Activated naive CD8-positive, alpha-beta T cell treated with anti-CD3 and anti-CD28 coated beads, Interleukin-2, amount 50 U/mL, for 24 hours (primary cell): ENCODE measurements at regions not wholly inside any gene's neighbourhood (a gene's known extent, or its start where the extent isn't known, plus 50 kb on each side); places are given as distances from the start of the nearest gene placed in this dataset.

ENCODE experiments used
- ATAC-seq: fragments of 150-1000 bp; cut with Tn5 transposase; one replicate; pipeline ENCODE4 v1.10.0; 2021
- DNase-seq: peaks from one replicate; pipeline ENCODE4 v3.0.0; 2021
- H3K27ac Mint-ChIP-seq: one replicate; pipeline ENCODE4 v1.8.0; 2021; ENCODE audit warnings: mild to moderate bottlenecking, mixed read lengths
- H3K27me3 Mint-ChIP-seq: one replicate; pipeline ENCODE4 v1.8.0; 2021; ENCODE audit warnings: mixed read lengths
- H3K36me3 Mint-ChIP-seq: one replicate; pipeline ENCODE4 v1.8.0; 2021; ENCODE audit warnings: low read depth, mixed read lengths
- H3K4me1 Mint-ChIP-seq: one replicate; pipeline ENCODE4 v1.8.0; 2021; ENCODE audit warnings: mixed read lengths
- H3K4me3 Mint-ChIP-seq: one replicate; pipeline ENCODE4 v1.8.0; 2021; ENCODE audit warnings: mild to moderate bottlenecking, moderate library complexity, mixed read lengths
- H3K9me3 Mint-ChIP-seq: one replicate; pipeline ENCODE4 v1.8.0; 2021; ENCODE audit warnings: mixed read lengths

GRCh38 chr10:33632432-33632831, 298.0 kb upstream of the NRP1 start:
- no peak overlapping the region for H3K4me3 Mint-ChIP-seq
- no peaks in the 10 kb centered on the region for H3K9me3 Mint-ChIP-seq
- H3K4me1 Mint-ChIP-seq = peaks cover 2% of the 10 kb centered on the region
- no peaks in the 10 kb centered on the region for H3K36me3 Mint-ChIP-seq
- H3K27me3 Mint-ChIP-seq = peaks cover 7% of the 10 kb centered on the region
- DNase-seq = no peak
- ATAC-seq = no peak
- H3K27ac Mint-ChIP-seq = no peak overlapping the region

- DNase-seq (no peak), ATAC-seq (no peak)
- no peak overlapping the region for H3K27ac Mint-ChIP-seq
- no peaks in the 10 kb centered on the region for H3K9me3 Mint-ChIP-seq
- peaks cover 7% of the 10 kb centered on the region for H3K27me3 Mint-ChIP-seq
- no peak overlapping the region for H3K4me3 Mint-ChIP-seq
- H3K36me3 Mint-ChIP-seq = no peaks in the 10 kb centered on the region
- peaks cover 2% of the 10 kb centered on the region for H3K4me1 Mint-ChIP-seq
Measured at GRCh38 chr10:33631991-33632390, 297.5 kb upstream of the NRP1 start.

GRCh38 chr10:33630761-33631160, 296.3 kb upstream of the NRP1 start:
- no peak overlapping the region for H3K27ac Mint-ChIP-seq
- no peaks in the 10 kb centered on the region for H3K36me3 Mint-ChIP-seq

DNA sequence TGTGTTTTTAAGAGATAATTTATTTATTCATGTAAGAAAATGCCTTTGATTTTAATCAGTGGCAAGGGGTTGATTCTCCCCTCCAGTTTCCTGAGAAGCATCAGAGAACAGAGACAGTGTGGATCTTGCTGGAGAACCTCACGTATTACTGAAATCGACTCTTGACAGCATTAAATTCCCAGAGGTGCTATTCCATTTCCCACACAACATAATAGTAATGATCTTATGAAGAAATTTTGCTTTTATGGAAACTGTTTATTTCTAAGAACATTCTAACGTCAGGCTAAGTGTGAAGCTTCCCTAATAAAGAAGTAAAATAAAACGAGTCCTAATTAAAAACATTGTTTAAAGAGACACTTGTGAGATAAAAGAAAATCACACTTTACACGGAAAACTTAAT, 293.1 kb upstream of the NRP1 start:
- H3K9me3 Mint-ChIP-seq = no peaks in the 10 kb centered on the region
- no peak overlapping the region for H3K27ac Mint-ChIP-seq
- peaks cover 14% of the 10 kb centered on the region for H3K27me3 Mint-ChIP-seq
- peaks cover 2% of the 10 kb centered on the region for H3K4me1 Mint-ChIP-seq
- H3K4me3 Mint-ChIP-seq = no peak overlapping the region
- no peaks in the 10 kb centered on the region for H3K36me3 Mint-ChIP-seq
- no peak for ATAC-seq
- DNase-seq = no peak

More at GRCh38 chr10:33630761-33631160, 296.3 kb upstream of the NRP1 start:
- DNase-seq = no peak
- H3K27me3 Mint-ChIP-seq = peaks cover 13% of the 10 kb centered on the region
- no peaks in the 10 kb centered on the region for H3K9me3 Mint-ChIP-seq
- no peak overlapping the region for H3K4me3 Mint-ChIP-seq
- no peak for ATAC-seq
- H3K4me1 Mint-ChIP-seq = peaks cover 2% of the 10 kb centered on the region

DNA sequence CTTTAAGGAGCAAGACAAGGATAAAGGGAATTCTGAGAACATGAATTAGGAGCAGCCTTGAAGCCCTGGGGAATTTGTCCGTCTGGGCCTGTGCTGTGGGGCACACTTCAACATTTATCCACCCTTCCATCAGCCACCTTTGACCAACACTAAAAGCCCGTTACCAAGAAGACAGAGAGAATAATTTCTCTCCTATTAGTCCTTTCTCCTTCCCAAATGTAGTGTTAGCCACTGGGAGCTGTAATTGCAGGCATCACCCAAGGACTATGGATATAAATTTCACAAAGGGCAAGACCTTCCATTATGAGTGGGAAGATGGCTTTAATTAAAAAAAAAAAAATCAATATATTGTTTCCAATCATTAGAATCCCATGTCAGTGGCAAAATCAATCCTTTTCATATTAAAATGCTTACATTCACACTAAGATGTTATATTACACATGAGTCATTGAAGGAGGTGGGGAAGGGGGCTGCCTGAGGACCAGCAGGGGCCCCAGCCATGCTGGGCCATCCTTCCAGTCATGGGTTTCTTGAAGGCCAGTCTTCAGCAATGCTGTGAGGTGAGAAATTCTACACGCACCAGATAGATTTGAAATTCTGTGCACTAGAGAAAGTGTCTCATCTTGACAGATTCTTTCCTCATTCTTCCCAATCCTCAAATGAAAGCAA, 292.5 kb upstream of the NRP1 start:
- H3K4me1 Mint-ChIP-seq = peaks cover 2% of the 10 kb centered on the region
- H3K9me3 Mint-ChIP-seq = no peaks in the 10 kb centered on the region
- H3K4me3 Mint-ChIP-seq = no peak overlapping the region
- H3K27me3 Mint-ChIP-seq = peaks cover 14% of the 10 kb centered on the region
- H3K27ac Mint-ChIP-seq = no peak overlapping the region
- ATAC-seq = no peak
- DNase-seq = no peak
- no peaks in the 10 kb centered on the region for H3K36me3 Mint-ChIP-seq

DNA sequence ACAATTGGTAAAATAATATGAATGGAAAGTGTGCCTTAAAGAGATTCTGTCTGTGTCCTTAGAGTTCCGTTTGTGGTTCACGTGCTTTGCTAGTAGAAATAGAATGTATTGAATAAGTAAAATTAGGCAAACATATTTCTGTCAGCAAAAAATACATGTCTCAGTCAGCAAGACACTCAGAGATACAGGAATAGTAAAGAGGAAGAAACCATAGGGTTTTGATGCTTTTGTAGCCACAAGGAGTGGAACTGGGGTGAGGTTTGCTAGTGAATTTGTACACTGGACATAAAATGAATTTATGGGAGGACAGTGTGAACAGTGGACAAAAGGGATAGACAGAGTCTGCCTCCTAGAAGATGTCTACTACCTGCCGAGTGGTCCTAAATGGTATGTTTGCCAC, 289.2 kb upstream of the NRP1 start:
- Mint-ChIP-seq H3K4me3 (no peak overlapping the region), H3K36me3 (no peaks in the 10 kb centered on the region), H3K4me1 (no peaks in the 10 kb centered on the region), H3K27ac (no peak overlapping the region), H3K27me3 (peaks cover 6% of the 10 kb centered on the region), H3K9me3 (no peaks in the 10 kb centered on the region)
- no peak for ATAC-seq
- DNase-seq = no peak

- DNase-seq = no peak
- Mint-ChIP-seq H3K27ac (no peak overlapping the region), H3K9me3 (no peaks in the 10 kb centered on the region), H3K4me3 (no peak overlapping the region), H3K4me1 (no peaks in the 10 kb centered on the region), H3K27me3 (peaks cover 4% of the 10 kb centered on the region), H3K36me3 (no peaks in the 10 kb centered on the region)
- ATAC-seq = no peak
Measured at GRCh38 chr10:33621101-33621500, 286.6 kb upstream of the NRP1 start.

DNA sequence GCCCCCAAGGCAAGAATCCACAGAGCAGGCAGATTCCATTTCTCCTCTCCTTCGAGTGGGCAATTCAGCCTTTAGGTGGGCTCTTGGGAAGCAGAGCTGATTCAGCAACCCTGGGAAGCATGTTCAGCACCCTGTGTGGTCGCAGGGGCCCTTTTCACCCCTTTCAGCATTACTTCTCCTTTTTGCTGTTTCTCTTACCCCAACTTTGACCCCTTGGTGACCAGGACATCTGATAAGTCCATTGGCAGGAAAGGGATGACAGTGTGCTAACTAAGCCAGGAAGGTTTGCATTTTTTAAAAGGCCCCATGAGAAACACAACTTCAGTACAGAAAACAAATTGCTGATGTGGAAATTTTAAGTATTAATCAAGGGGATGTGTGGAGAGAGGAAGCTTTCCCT, 283.7 kb upstream of the NRP1 start:
- H3K4me1 Mint-ChIP-seq = no peaks in the 10 kb centered on the region
- H3K36me3 Mint-ChIP-seq = no peaks in the 10 kb centered on the region
- no peak overlapping the region for H3K4me3 Mint-ChIP-seq
- H3K27me3 Mint-ChIP-seq = no peaks in the 10 kb centered on the region
- DNase-seq = no peak
- H3K27ac Mint-ChIP-seq = no peak overlapping the region
- H3K9me3 Mint-ChIP-seq = peaks cover 4% of the 10 kb centered on the region
- no peak for ATAC-seq

DNA sequence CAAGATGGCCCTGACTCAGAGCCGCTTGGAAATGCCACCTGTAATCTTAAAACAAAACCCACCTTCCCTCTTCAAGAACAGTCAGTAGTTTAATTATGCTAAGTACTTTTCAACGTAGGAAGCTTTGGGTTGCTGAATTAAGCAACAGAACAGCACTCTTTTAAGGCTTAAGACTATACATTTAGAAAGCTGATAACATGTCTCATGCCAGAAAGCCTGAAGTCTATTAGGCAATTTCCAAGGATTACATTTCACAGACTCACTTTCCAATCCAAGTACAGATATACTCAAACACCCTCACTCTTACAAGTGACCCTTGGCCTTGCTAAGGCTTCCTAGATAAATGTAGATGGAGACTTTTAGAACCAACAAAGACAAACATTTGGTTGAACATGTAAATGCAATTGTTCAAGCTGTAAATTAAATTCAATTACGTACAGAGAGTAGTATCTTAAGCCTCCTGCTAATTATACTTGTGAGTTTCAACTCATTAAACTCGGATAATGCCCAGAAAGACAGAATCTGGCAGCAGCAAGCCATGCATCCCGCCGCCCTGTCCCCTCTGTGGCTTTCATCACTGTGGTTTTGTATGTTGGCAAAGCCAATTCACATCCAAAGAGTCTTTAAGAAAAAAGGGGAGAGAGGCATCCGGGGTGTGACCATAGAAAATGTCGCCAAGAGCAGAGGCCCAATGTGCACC, 283.1 kb upstream of the NRP1 start:
- DNase-seq = no peak
- peaks cover 4% of the 10 kb centered on the region for H3K9me3 Mint-ChIP-seq
- H3K4me3 Mint-ChIP-seq = no peak overlapping the region
- no peaks in the 10 kb centered on the region for H3K4me1 Mint-ChIP-seq
- no peaks in the 10 kb centered on the region for H3K36me3 Mint-ChIP-seq
- no peak for ATAC-seq
- no peaks in the 10 kb centered on the region for H3K27me3 Mint-ChIP-seq
- H3K27ac Mint-ChIP-seq = no peak overlapping the region

DNA sequence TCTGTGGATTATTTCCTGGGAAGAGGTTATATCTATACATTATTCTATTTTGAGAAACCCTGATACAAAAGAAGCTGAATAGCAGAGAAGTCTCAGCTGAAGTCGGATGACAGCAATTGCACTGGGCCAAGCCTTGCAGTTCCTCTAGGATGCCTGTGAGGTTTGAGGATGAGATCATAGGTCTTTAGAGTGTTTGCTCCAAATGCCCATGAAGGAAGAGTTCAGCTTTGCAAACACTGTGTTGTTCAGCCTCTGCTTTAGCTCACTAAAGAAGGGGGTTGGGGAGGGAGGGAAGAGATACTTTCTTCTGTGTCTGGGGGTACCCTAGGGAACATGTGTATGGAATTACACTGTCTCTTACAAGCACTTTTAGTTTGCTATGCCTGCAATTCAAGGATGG, 282.5 kb upstream of the NRP1 start:
- H3K4me3 Mint-ChIP-seq = no peak overlapping the region
- ATAC-seq (no peak), DNase-seq (no peak)
- no peak overlapping the region for H3K27ac Mint-ChIP-seq
- no peaks in the 10 kb centered on the region for H3K36me3 Mint-ChIP-seq
- H3K9me3 Mint-ChIP-seq = peaks cover 4% of the 10 kb centered on the region
- no peaks in the 10 kb centered on the region for H3K27me3 Mint-ChIP-seq
- H3K4me1 Mint-ChIP-seq = no peaks in the 10 kb centered on the region

DNA sequence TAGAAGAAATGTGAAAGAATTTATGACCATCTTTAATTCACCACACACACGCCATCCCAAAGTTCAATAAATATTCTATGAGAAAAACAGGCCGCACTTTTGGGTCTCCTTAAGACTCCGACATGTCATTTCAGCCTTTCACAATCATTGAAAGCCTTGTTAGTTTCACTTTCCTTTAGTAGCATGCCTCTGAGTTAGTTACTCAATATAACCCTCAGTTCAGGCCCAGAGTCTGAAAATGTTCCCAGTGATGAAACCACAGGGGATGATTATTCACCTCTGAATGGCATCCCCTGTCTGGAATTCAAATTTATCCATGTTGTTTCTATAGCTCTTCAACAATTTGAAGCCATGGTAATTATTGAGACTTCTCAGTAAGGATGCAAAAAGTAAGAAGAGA, 278.1 kb upstream of the NRP1 start:
- H3K4me1 Mint-ChIP-seq = no peaks in the 10 kb centered on the region
- H3K36me3 Mint-ChIP-seq = no peaks in the 10 kb centered on the region
- peaks cover 17% of the 10 kb centered on the region for H3K9me3 Mint-ChIP-seq
- H3K4me3 Mint-ChIP-seq = no peak overlapping the region
- no peak for DNase-seq
- ATAC-seq = no peak
- H3K27ac Mint-ChIP-seq = no peak overlapping the region
- H3K27me3 Mint-ChIP-seq = peaks cover 3% of the 10 kb centered on the region

DNA sequence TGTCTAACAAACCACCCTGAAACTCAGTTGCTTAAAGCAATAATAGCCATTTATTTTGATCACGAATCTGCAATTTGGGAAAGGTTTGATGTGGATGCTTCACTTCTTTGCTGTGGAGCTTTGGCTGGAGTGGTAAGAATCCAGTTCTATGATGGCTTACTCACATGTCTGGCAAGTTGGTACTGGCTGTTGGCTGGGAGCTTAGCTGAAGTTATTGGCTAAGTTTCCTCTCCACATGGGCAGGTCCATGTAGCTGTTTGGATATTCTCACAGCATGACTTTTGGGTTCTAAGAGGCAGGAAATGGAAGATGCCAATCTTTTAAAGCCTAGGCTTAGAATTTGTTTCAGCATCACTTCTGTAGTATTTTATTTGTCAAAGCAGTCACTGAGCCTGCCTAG, 277.6 kb upstream of the NRP1 start:
- DNase-seq (no peak), ATAC-seq (no peak)
- Mint-ChIP-seq H3K4me3 (no peak overlapping the region), H3K27me3 (peaks cover 3% of the 10 kb centered on the region), H3K27ac (no peak overlapping the region), H3K9me3 (peaks cover 17% of the 10 kb centered on the region), H3K4me1 (no peaks in the 10 kb centered on the region), H3K36me3 (no peaks in the 10 kb centered on the region)

DNA sequence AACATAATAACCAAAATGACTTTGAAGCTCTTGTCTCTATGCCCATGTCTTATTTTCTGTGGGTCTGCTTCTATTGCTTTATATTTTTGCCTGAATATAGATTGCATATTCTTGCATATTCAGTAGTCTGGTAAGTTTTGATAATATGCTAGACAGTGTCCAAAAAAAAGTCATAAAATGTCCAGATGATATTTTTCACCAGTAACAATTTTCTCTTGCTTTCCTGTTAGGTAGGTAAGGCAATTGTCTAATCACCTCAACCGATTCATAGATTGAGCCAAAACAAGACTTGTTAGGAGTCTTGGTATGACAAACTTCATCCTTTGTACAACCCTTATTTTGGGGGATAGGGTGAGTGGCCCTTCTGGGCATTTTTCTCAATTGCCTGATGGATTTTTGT, 277.0 kb upstream of the NRP1 start:
- no peak for DNase-seq
- H3K36me3 Mint-ChIP-seq = no peaks in the 10 kb centered on the region
- peaks cover 17% of the 10 kb centered on the region for H3K9me3 Mint-ChIP-seq
- H3K4me3 Mint-ChIP-seq = no peak overlapping the region
- H3K27me3 Mint-ChIP-seq = peaks cover 3% of the 10 kb centered on the region
- no peak overlapping the region for H3K27ac Mint-ChIP-seq
- ATAC-seq = no peak
- no peaks in the 10 kb centered on the region for H3K4me1 Mint-ChIP-seq

GRCh38 chr10:33609546-33609945, 275.1 kb upstream of the NRP1 start:
- ATAC-seq (no peak), DNase-seq (no peak)
- Mint-ChIP-seq H3K4me1 (no peaks in the 10 kb centered on the region), H3K27ac (no peak overlapping the region), H3K27me3 (peaks cover 3% of the 10 kb centered on the region), H3K36me3 (no peaks in the 10 kb centered on the region), H3K4me3 (no peak overlapping the region), H3K9me3 (peaks cover 17% of the 10 kb centered on the region)

GRCh38 chr10:33602278-33602677, 267.8 kb upstream of the NRP1 start:
- H3K27me3 Mint-ChIP-seq = peaks cover 3% of the 10 kb centered on the region
- no peaks in the 10 kb centered on the region for H3K36me3 Mint-ChIP-seq
- H3K4me1 Mint-ChIP-seq = no peaks in the 10 kb centered on the region
- no peak overlapping the region for H3K27ac Mint-ChIP-seq
- DNase-seq (no peak), ATAC-seq (no peak)
- peaks cover 6% of the 10 kb centered on the region for H3K9me3 Mint-ChIP-seq
- no peak overlapping the region for H3K4me3 Mint-ChIP-seq
